ENCODE measurements at regions not wholly inside any gene's neighbourhood (a gene's known extent, or its start where the extent isn't known, plus 50 kb on each side); places are given as distances from the start of the nearest gene placed in this dataset.

DNA sequence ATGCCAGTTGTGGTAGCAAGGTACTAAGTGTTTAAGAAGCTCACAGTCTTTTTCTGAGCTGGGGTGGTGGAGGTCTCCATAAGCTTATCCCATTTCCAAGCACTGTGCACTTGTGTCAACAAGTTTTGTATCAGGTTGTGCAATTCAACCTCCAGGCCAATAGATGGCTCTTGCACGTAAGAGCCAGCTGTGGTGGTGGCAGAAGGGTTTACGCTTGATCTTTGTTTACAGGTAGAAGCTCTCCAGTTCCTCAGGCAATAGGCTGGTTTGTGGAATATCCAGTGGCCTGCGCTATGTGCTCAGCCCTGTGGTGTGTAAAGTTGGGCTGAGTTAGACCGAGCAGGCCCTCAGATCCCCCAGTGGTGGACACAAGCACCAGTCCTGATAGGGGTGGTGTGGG lies 89.7 kb upstream of the CNTNAP5 start:
- no peak for DNase-seq (ENCODE audit: low spot score)

DNA sequence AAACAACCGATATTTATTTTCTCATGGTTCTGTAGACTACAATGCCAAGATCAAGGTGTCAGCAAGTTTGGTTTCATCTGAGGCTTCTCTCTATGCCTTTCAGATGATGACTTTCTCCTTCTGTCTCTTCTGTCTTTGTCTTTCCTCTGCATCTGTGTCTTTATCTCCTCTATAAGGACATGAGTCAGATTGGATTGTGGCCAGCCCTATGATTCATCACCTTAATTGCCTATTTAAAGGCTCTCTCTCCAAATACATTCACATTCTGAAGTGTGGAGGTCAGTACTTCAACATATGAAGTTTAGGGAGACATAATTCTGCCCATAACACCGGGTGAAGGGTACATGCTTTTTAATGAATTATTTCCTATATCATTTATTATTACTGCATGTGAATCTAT lies 71.2 kb upstream of the CNTNAP5 start:
- DNase-seq (ENCODE audit: low spot score): no peak

DNA sequence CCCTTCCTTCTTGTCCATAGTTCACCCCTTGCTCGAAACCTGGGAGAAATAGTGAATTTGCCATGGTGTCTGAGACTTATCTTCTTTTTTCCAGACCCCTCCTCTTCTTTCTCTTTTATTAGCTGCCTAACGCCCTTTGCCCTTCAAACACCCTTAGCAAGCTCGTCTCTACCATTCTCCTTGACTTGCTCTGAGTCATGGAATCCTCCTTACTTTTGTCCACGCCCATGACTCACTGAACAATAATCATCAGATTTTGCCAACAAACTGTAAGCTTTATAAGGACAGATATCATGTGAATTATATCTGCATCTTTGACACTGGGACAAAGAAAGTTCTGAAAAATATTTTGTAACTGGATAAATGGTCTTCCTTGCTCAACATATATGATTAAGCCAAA lies 67.1 kb upstream of the CNTNAP5 start:
- no peak for DNase-seq (ENCODE audit: low spot score)

DNA sequence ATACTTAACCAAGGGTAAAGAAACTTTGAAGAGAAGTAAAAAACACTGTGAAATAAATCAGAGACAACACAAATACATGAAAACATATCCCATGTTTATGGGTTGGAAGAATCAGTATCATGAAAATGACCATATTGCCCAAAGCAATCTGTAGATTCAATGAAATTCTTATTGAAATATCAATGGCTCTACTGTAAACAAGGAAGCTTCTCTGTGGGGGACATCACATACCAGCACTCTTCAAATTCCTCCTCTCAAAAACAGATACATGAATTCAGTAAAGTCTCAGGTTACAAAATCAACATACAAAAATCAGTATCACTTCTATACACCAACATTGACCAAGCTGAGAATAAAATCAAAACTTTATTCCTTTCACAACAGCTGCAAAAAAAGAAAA lies 63.5 kb upstream of the CNTNAP5 start:
- no peak for DNase-seq (ENCODE audit: low spot score)

DNA sequence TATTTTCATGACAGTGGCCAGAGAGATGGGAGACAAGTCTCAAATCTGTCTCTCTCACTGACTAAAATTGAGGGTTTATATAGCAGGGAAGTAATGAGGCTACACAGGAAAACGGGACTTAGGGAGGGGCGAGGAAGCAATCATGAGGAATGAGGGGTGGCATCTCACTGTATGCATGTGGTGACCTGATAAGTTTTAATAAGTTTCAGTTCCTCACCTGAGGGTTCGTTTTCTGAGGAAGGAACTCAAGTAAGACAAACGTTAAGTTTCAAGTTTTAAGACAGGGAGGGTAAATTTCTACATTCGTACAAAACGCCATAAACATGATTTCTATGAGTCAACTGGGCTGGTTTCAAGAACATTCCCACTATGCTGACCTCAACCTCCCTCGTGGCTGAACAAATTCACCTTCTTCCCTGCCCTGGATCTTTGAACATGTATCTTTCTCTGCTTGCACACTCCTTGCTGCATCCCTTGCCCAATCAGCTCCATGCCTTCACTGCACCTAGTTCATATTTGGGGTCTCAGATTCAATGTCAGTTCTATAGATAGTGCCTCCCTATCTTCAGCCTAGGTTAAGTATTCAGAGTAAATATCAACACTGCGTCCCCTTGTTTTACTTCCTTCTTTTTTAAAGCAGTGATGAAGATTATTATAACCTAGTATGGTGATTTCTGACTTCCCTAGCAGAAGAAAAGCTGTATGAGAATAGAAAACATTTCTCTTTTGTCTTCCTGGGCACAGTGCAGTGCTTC lies 53.3 kb upstream of the CNTNAP5 start:
- DNase-seq (ENCODE audit: low spot score): no peak

Measured in HuH-7 (cell line).